Stomach smooth muscle (tissue), 2 donors: ENCODE measurements at regions not wholly inside any gene's neighbourhood (a gene's known extent, or its start where the extent isn't known, plus 50 kb on each side); places are given as distances from the start of the nearest gene placed in this dataset.

Experiments
- H3K27ac ChIP-seq: one replicate; pipeline ENCODE4 v1.7.0; 2013; ENCODE audit warnings: mild to moderate bottlenecking, low read length, inconsistent platforms
- H3K27me3 ChIP-seq, 2 donors: one replicate each; pipeline ENCODE4 v1.7.0; 2013; ENCODE audit warnings: low read length in 2 of 2; ENCODE audit not compliant: insufficient read depth in 2 of 2, control insufficient read depth in 1 of 2
- H3K36me3 ChIP-seq, 2 donors: one replicate each; pipeline ENCODE4 v1.7.0; 2013; ENCODE audit warnings: low read length in 2 of 2; ENCODE audit not compliant: control insufficient read depth in 2 of 2, insufficient read depth in 2 of 2
- H3K4me1 ChIP-seq: one replicate; pipeline ENCODE4 v1.7.0; 2013; ENCODE audit warnings: low read length; ENCODE audit not compliant: control insufficient read depth, insufficient read depth
- H3K4me3 ChIP-seq, 2 donors: one replicate each; pipeline ENCODE4 v1.7.0; 2013; ENCODE audit warnings: low read length in 2 of 2
- H3K9ac ChIP-seq, 2 donors: one replicate each; pipeline ENCODE4 v1.7.0; 2013; ENCODE audit warnings: low read length in 2 of 2, mild to moderate bottlenecking in 1 of 2
- H3K9me3 ChIP-seq, 2 donors: one replicate each; pipeline ENCODE4 v1.7.0; 2013; ENCODE audit warnings: low read length in 2 of 2; ENCODE audit not compliant: control insufficient read depth in 2 of 2
- donor health status: healthy.
- donor health status: Pancreatic carcinoma.

- no peak overlapping the region for H3K27ac ChIP-seq
- H3K36me3 ChIP-seq, result no peaks in the 10 kb centered on the region
- H3K9ac ChIP-seq, result no peak overlapping the region
- no peak overlapping the region for H3K4me3 ChIP-seq
- no peaks in the 10 kb centered on the region for H3K9me3 ChIP-seq
- no peaks in the 10 kb centered on the region for H3K27me3 ChIP-seq
- no peaks in the 10 kb centered on the region for H3K4me1 ChIP-seq
Observed at GRCh38 chr7:27339478-27339877, 96.9 kb downstream of the EVX1 start.

- no peak overlapping the region for H3K9ac ChIP-seq
- no peak overlapping the region for H3K4me3 ChIP-seq
- H3K36me3 ChIP-seq, result no peaks in the 10 kb centered on the region
- H3K27ac ChIP-seq, result no peak overlapping the region
- no peaks in the 10 kb centered on the region for H3K9me3 ChIP-seq
- H3K27me3 ChIP-seq, result no peaks in the 10 kb centered on the region
- peaks cover 3% of the 10 kb centered on the region for H3K4me1 ChIP-seq
Observed at GRCh38 chr7:27344471-27344870, 101.9 kb downstream of the EVX1 start.

- H3K36me3 ChIP-seq, result no peaks in the 10 kb centered on the region
- no peaks in the 10 kb centered on the region for H3K9me3 ChIP-seq
- H3K4me3 ChIP-seq, result no peak overlapping the region
- H3K27ac ChIP-seq, result no peak overlapping the region
- no peak overlapping the region for H3K9ac ChIP-seq
- peaks cover 3% of the 10 kb centered on the region for H3K4me1 ChIP-seq
- no peaks in the 10 kb centered on the region for H3K27me3 ChIP-seq
Observed at GRCh38 chr7:27345164-27345887, 102.7 kb downstream of the EVX1 start.

- no peaks in the 10 kb centered on the region for H3K27me3 ChIP-seq
- no peaks in the 10 kb centered on the region for H3K36me3 ChIP-seq
- H3K27ac ChIP-seq, result no peak overlapping the region
- peaks cover 3% of the 10 kb centered on the region for H3K4me1 ChIP-seq
- no peaks in the 10 kb centered on the region for H3K9me3 ChIP-seq
- no peak overlapping the region for H3K9ac ChIP-seq
- no peak overlapping the region for H3K4me3 ChIP-seq
Observed at GRCh38 chr7:27345997-27346396, 103.4 kb downstream of the EVX1 start.

GRCh38 chr7:27346531-27347275 lies 104.1 kb downstream of the EVX1 start:
- Histone ChIP-seq H3K27me3 (no peaks in the 10 kb centered on the region), H3K27ac (no peak overlapping the region), H3K4me1 (peaks cover 3% of the 10 kb centered on the region), H3K4me3 (peak overlapping the region; percentile 13 to 44), H3K9me3 (no peaks in the 10 kb centered on the region), H3K9ac (no peak overlapping the region), H3K36me3 (no peaks in the 10 kb centered on the region)

GRCh38 chr7:27347276-27347640 lies 104.7 kb downstream of the EVX1 start:
- Histone ChIP-seq H3K4me1 (peaks cover 3% of the 10 kb centered on the region), H3K36me3 (no peaks in the 10 kb centered on the region), H3K27ac (no peak overlapping the region), H3K9me3 (no peaks in the 10 kb centered on the region), H3K27me3 (no peaks in the 10 kb centered on the region), H3K4me3 (peak overlapping the region; percentile 13 to 44), H3K9ac (no peak overlapping the region)

- Histone ChIP-seq H3K27ac (no peak overlapping the region), H3K4me3 (no peak overlapping the region), H3K9ac (no peak overlapping the region), H3K4me1 (peaks cover 3% of the 10 kb centered on the region), H3K36me3 (no peaks in the 10 kb centered on the region), H3K27me3 (no peaks in the 10 kb centered on the region), H3K9me3 (no peaks in the 10 kb centered on the region)
Observed at GRCh38 chr7:27349621-27350020, 107.0 kb downstream of the EVX1 start.

GRCh38 chr7:27351137-27351536 lies 108.5 kb downstream of the EVX1 start:
- H3K4me3 ChIP-seq, result no peak overlapping the region
- H3K4me1 ChIP-seq, result peaks cover 3% of the 10 kb centered on the region
- no peaks in the 10 kb centered on the region for H3K9me3 ChIP-seq
- no peak overlapping the region for H3K27ac ChIP-seq
- H3K27me3 ChIP-seq, result no peaks in the 10 kb centered on the region
- no peak overlapping the region for H3K9ac ChIP-seq
- no peaks in the 10 kb centered on the region for H3K36me3 ChIP-seq

- no peaks in the 10 kb centered on the region for H3K9me3 ChIP-seq
- no peak overlapping the region for H3K9ac ChIP-seq
- H3K4me3 ChIP-seq, result no peak overlapping the region
- no peaks in the 10 kb centered on the region for H3K27me3 ChIP-seq
- peaks cover 3% of the 10 kb centered on the region for H3K4me1 ChIP-seq
- no peak overlapping the region for H3K27ac ChIP-seq
- no peaks in the 10 kb centered on the region for H3K36me3 ChIP-seq
Observed at GRCh38 chr7:27351786-27352185, 109.2 kb downstream of the EVX1 start.

GRCh38 chr7:27359181-27360125 lies 116.9 kb downstream of the EVX1 start:
- no peak overlapping the region for H3K27ac ChIP-seq
- no peak overlapping the region for H3K9ac ChIP-seq
- H3K4me1 ChIP-seq, result no peaks in the 10 kb centered on the region
- no peaks in the 10 kb centered on the region for H3K27me3 ChIP-seq
- H3K9me3 ChIP-seq, result no peaks in the 10 kb centered on the region
- H3K4me3 ChIP-seq, result no peak overlapping the region
- H3K36me3 ChIP-seq, result no peaks in the 10 kb centered on the region
